Panc1 (cell line): ENCODE measurements at regions not wholly inside any gene's neighbourhood (a gene's known extent, or its start where the extent isn't known, plus 50 kb on each side); places are given as distances from the start of the nearest gene placed in this dataset.

Source experiments
- ATAC-seq: fragments of 200-7000 bp; cut with Tn5 transposase; 2 replicates; pipeline ENCODE4 v1.9.1; 2020; ENCODE audit warnings: mild to moderate bottlenecking, moderate library complexity
- BruUV-seq: library from RNA; stranded (reverse); fragments of 400-500 nt; replicated peaks from 2 replicates; lab custom pipeline; 2021; lab: Mats Ljungman, UMichigan
- CTCF ChIA-PET: fragments of 300-600 bp; sonication (Branson Sonifier 250); formaldehyde crosslinking; loops from one replicate; lab custom pipeline; 2022; ENCODE audit warnings: antibody characterized with exemption; lab: Charles Lee
- POLR2A ChIA-PET: fragments of 300-600 bp; sonication (Branson Sonifier 250); formaldehyde crosslinking; loops from one replicate; lab custom pipeline; 2022; ENCODE audit warnings: antibody characterized with exemption; lab: Charles Lee
- DNase-seq: peaks from one replicate; pipeline ENCODE4 v3.0.0-alpha.2; 2010; ENCODE audit warnings: low read depth, low spot score
- H3K27ac ChIP-seq: 2 replicates; pipeline ENCODE4 v1.5.1; 2011; ENCODE audit warnings: mild to moderate bottlenecking, low read length, inconsistent platforms
- H3K27me3 ChIP-seq: fragments of 200-500 bp; sonication (Bioruptor generic); 2 replicates; pipeline ENCODE4 v1.6.0; 2014; ENCODE audit warnings: low read length, inconsistent platforms; ENCODE audit not compliant: control insufficient read depth, insufficient read depth
- H3K36me3 ChIP-seq: fragments of 200-500 bp; sonication (Bioruptor generic); 2 replicates; pipeline ENCODE4 v1.5.1; 2014; ENCODE audit warnings: inconsistent platforms, mild to moderate bottlenecking, low read length, moderate library complexity; ENCODE audit not compliant: control insufficient read depth, insufficient read depth
- H3K4me1 ChIP-seq: 2 replicates; pipeline ENCODE4 v1.5.1; 2011; ENCODE audit warnings: inconsistent platforms, mild to moderate bottlenecking, low read length, moderate library complexity; ENCODE audit not compliant: control insufficient read depth, insufficient read depth
- H3K4me3 ChIP-seq, 2 experiments: 2 replicates each; pipeline ENCODE4 v1.5.1; 2011 to 2012; ENCODE audit warnings: low read depth in 2 of 2, low read length in 2 of 2, mild to moderate bottlenecking in 2 of 2, inconsistent platforms in 1 of 2, moderate library complexity in 1 of 2
- H3K9me3 ChIP-seq: fragments of 200-500 bp; sonication (Bioruptor generic); 2 replicates; pipeline ENCODE4 v1.5.1; 2014; ENCODE audit warnings: low read depth, mild to moderate bottlenecking, inconsistent platforms, low read length, moderate library complexity; ENCODE audit not compliant: control insufficient read depth, insufficient read depth
- POLR2AphosphoS5 ChIP-seq: IDR thresholded peaks from 2 replicates; pipeline ENCODE4 v1.6.1; 2012; ENCODE audit warnings: mild to moderate bottlenecking, low read depth, low read length, moderate library complexity
- SIN3A ChIP-seq: IDR thresholded peaks from 2 replicates; pipeline ENCODE4 v1.6.1; 2012; ENCODE audit warnings: low read depth, mild to moderate bottlenecking, low read length, moderate library complexity, borderline replicate concordance; ENCODE audit not compliant: insufficient read depth
- TCF7L2 ChIP-seq: IDR thresholded peaks from 2 replicates; pipeline ENCODE4 v1.6.1; 2011; ENCODE audit warnings: mild to moderate bottlenecking, low read depth, low read length, inconsistent platforms
- in situ Hi-C: cut with HindIII; loops from 2 replicates; pipeline ENCODE4 v1.10.0; 2016; ENCODE audit warnings: low sequenced_read_pairs, low pct_unique_long_range_greater_than_20kb
- intact Hi-C: fragments of 100-400 bp; cut with micrococcal nuclease; formaldehyde crosslinking; loops from one replicate; pipeline ENCODE4 v1.10.0; 2022; ENCODE audit not compliant: unreplicated experiment
- TF ChIP-seq, protein P1 (sequence below): fragments of 450-650 bp; IDR thresholded peaks from 2 replicates; pipeline ENCODE4 v1.5.1; 2017; ENCODE audit warnings: mild to moderate bottlenecking
- TF ChIP-seq, protein P2 (sequence below), 2 experiments: IDR thresholded peaks; 2 replicates each; pipeline ENCODE4 v1.6.1; 2011 to 2012; ENCODE audit warnings: low read depth in 2 of 2, control low read depth in 1 of 2, low read length in 1 of 2, mild to moderate bottlenecking in 1 of 2, moderate library complexity in 1 of 2; ENCODE audit not compliant: insufficient read depth in 1 of 2

DNA sequence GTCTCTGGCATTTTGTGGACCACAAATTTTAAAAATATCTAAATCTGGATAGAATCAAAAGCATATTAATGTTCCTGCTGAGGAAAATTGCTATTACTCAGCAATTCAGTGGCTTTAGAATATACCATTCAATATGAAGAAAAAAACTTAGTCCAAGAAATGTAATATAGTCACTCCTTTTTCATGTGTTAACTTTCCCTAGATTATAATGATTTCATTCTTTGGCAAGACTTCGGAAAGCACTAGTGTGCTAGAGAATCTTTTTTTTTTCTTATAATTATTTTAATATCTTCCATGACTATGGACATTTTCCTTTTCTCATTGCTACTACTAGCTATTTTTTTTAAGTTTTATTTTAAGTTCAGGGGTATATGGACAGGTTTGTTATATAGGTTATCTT is 102.4 kb upstream of the FAM174A start:
- BruUV-seq, result no TSS peak
- ATAC-seq (no peak), DNase-seq (no peak)
- in situ Hi-C loops (no loop called here), intact Hi-C loops (no loop called here)
- Histone ChIP-seq H3K9me3 (no peaks in the 10 kb centered on the region), H3K27ac (no peak overlapping the region), H3K27me3 (no peaks in the 10 kb centered on the region), H3K36me3 (no peaks in the 10 kb centered on the region), H3K4me1 (no peaks in the 10 kb centered on the region), H3K4me3 (no peak overlapping the region)
- TF ChIP-seq POLR2AphosphoS5 (no peak), TCF7L2 (no peak), SIN3A (no peak)
- TF ChIP-seq, protein P1, sequence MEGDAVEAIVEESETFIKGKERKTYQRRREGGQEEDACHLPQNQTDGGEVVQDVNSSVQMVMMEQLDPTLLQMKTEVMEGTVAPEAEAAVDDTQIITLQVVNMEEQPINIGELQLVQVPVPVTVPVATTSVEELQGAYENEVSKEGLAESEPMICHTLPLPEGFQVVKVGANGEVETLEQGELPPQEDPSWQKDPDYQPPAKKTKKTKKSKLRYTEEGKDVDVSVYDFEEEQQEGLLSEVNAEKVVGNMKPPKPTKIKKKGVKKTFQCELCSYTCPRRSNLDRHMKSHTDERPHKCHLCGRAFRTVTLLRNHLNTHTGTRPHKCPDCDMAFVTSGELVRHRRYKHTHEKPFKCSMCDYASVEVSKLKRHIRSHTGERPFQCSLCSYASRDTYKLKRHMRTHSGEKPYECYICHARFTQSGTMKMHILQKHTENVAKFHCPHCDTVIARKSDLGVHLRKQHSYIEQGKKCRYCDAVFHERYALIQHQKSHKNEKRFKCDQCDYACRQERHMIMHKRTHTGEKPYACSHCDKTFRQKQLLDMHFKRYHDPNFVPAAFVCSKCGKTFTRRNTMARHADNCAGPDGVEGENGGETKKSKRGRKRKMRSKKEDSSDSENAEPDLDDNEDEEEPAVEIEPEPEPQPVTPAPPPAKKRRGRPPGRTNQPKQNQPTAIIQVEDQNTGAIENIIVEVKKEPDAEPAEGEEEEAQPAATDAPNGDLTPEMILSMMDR, result no peak
- TF ChIP-seq, protein P2, sequence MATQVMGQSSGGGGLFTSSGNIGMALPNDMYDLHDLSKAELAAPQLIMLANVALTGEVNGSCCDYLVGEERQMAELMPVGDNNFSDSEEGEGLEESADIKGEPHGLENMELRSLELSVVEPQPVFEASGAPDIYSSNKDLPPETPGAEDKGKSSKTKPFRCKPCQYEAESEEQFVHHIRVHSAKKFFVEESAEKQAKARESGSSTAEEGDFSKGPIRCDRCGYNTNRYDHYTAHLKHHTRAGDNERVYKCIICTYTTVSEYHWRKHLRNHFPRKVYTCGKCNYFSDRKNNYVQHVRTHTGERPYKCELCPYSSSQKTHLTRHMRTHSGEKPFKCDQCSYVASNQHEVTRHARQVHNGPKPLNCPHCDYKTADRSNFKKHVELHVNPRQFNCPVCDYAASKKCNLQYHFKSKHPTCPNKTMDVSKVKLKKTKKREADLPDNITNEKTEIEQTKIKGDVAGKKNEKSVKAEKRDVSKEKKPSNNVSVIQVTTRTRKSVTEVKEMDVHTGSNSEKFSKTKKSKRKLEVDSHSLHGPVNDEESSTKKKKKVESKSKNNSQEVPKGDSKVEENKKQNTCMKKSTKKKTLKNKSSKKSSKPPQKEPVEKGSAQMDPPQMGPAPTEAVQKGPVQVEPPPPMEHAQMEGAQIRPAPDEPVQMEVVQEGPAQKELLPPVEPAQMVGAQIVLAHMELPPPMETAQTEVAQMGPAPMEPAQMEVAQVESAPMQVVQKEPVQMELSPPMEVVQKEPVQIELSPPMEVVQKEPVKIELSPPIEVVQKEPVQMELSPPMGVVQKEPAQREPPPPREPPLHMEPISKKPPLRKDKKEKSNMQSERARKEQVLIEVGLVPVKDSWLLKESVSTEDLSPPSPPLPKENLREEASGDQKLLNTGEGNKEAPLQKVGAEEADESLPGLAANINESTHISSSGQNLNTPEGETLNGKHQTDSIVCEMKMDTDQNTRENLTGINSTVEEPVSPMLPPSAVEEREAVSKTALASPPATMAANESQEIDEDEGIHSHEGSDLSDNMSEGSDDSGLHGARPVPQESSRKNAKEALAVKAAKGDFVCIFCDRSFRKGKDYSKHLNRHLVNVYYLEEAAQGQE (IDR thresholded peaks at IDR 0.05; ENCODE audit: insufficient read depth in 1 of 2, low read depth in 2 of 2, low read length in 1 of 2), result no peak
- ChIA-PET POLR2A (no interaction called here), CTCF (interaction anchor here (0.6 kb wide), 1 partner anchor 143 kb away, joined by 3 read pairs; no protein-coding TSS in a partner anchor)

DNA sequence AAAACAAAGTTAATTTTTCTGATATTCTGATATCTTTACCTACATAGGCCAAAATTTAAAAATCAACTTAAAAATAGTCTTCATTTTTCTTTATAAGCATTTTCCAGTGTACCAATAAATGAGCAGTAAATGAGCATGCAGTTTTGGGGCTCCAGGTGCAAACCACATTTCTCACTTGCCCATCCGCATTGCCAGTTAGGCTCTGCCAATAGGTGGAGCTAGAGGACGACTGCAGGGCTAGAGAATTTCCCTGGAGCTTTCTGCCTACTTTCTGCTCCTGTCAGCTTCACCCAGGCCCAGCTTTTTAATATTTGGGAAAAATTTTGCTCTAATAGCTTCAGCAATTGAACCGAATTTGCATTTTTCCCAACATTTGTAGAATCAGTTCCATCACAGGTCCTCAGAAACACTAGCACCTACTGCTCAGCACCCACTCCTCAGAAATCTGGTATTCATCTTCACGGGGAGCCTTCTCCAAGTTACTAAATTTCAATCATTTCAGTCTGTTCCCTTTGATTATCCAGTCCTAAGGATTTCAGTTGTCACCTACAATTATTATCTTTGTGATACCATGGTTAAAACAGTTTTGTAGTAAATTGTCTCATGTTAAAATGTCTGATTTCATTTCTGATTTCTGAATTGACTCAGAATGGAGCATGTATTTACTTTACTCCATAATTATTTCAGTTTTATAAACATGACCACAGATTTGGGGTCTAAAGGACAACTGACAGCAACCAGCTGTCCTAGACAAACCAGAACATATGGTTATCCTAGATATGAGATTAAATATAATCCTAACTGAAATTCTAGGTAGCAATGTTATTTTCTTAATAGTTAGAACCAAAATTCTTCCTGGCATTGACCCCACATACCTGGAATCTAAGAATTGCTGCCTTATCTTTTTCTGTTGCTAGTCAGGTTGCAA is 104.6 kb upstream of the FAM174A start:
- no peaks in the 10 kb centered on the region for H3K9me3 ChIP-seq
- POLR2A ChIA-PET, result no interaction called here
- H3K4me1 ChIP-seq, result no peaks in the 10 kb centered on the region
- in situ Hi-C loops (no loop called here), intact Hi-C loops (no loop called here)
- DNase-seq (peak; percentile 61), ATAC-seq (no peak)
- H3K27me3 ChIP-seq, result no peaks in the 10 kb centered on the region
- BruUV-seq, result no TSS peak
- H3K27ac ChIP-seq, result no peak overlapping the region
- TF ChIP-seq, protein P1, result peak; percentile 93
- TF ChIP-seq TCF7L2, result no peak
- H3K36me3 ChIP-seq, result no peaks in the 10 kb centered on the region
- no peak overlapping the region for H3K4me3 ChIP-seq
- CTCF ChIA-PET, result interaction anchor here (0.5 kb wide), 1 partner anchor 12 kb away, joined by 3 read pairs; no protein-coding TSS in a partner anchor
